ENCODE measurements at regions not wholly inside any gene's neighbourhood (a gene's known extent, or its start where the extent isn't known, plus 50 kb on each side); places are given as distances from the start of the nearest gene placed in this dataset.

DNA sequence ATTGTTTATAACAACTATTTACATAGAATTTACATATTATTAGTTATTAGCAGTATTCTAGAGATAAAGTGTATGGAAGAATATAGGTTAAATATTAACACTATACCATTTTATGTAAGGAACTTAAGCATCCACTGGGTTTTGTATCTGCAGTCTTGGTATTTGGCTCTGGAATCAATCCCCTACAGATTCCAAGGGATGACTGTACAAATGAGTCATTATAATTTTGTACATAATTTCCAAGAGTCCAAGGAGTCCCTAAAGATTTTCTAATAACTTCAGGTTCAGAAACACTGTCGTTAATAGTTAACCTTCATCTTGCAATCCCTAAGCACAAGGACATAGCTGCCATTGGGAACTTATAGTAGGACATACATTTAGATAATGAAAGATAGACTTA lies 254.8 kb upstream of the PDE4D start:
- TF ChIP-seq, protein P1, sequence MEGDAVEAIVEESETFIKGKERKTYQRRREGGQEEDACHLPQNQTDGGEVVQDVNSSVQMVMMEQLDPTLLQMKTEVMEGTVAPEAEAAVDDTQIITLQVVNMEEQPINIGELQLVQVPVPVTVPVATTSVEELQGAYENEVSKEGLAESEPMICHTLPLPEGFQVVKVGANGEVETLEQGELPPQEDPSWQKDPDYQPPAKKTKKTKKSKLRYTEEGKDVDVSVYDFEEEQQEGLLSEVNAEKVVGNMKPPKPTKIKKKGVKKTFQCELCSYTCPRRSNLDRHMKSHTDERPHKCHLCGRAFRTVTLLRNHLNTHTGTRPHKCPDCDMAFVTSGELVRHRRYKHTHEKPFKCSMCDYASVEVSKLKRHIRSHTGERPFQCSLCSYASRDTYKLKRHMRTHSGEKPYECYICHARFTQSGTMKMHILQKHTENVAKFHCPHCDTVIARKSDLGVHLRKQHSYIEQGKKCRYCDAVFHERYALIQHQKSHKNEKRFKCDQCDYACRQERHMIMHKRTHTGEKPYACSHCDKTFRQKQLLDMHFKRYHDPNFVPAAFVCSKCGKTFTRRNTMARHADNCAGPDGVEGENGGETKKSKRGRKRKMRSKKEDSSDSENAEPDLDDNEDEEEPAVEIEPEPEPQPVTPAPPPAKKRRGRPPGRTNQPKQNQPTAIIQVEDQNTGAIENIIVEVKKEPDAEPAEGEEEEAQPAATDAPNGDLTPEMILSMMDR (IDR thresholded peaks at IDR 0.05) = no peak
- no peak for TF ChIP-seq POLR2AphosphoS5 (IDR thresholded peaks at IDR 0.05)
- TF ChIP-seq POLR2A (IDR thresholded peaks at IDR 0.05) = no peak

Measured in transverse colon (tissue), 4 donors.